Peyer's patch (tissue), 4 donors: ENCODE measurements at regions not wholly inside any gene's neighbourhood (a gene's known extent, or its start where the extent isn't known, plus 50 kb on each side); places are given as distances from the start of the nearest gene placed in this dataset.

ENCODE experiments used
- POLR2A ChIP-seq, 2 donors: fragments of 450-650 bp; IDR thresholded peaks; one replicate each; pipeline ENCODE4 v1.5.1; 2017; ENCODE audit warnings: antibody characterized with exemption in 2 of 2, mild to moderate bottlenecking in 2 of 2, moderate library complexity in 2 of 2
- TF ChIP-seq, protein P1 (sequence below), 6 experiments: fragments of 450-650 bp in 4 of 6; fragments of 200-600 bp in 2 of 6; sonication (generic) in 1 of 6; IDR thresholded peaks; one replicate each; pipeline ENCODE4 v1.5.1; 2017 to 2019; ENCODE audit warnings: antibody characterized with exemption in 6 of 6, mild to moderate bottlenecking in 3 of 6, moderate library complexity in 1 of 6

DNA sequence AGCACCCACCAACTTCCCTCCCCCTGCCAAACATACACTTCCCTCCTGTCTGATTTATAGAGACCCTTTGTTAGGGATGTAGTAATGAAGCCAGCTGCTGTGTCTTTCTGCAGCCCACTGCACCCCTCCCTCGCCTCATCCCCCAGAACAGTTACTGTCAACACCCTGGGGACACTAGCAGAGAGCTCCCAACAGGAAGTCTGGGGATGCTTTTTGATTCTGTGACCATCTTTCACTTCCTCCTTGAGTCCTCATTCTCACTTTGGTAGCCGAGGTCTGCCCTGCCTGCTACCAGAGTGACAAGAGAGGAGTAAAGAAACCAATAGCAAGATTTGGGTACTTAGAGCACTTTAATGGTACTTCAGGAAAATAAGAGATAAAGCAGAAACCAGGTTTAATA lies 201.6 kb downstream of the SATB1 start:
- TF ChIP-seq, protein P1, sequence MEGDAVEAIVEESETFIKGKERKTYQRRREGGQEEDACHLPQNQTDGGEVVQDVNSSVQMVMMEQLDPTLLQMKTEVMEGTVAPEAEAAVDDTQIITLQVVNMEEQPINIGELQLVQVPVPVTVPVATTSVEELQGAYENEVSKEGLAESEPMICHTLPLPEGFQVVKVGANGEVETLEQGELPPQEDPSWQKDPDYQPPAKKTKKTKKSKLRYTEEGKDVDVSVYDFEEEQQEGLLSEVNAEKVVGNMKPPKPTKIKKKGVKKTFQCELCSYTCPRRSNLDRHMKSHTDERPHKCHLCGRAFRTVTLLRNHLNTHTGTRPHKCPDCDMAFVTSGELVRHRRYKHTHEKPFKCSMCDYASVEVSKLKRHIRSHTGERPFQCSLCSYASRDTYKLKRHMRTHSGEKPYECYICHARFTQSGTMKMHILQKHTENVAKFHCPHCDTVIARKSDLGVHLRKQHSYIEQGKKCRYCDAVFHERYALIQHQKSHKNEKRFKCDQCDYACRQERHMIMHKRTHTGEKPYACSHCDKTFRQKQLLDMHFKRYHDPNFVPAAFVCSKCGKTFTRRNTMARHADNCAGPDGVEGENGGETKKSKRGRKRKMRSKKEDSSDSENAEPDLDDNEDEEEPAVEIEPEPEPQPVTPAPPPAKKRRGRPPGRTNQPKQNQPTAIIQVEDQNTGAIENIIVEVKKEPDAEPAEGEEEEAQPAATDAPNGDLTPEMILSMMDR (IDR thresholded peaks at IDR 0.05), result no peak
- no peak for TF ChIP-seq POLR2A (IDR thresholded peaks at IDR 0.05)
